NCI-H2029 (cell line): ENCODE measurements at regions not wholly inside any gene's neighbourhood (a gene's known extent, or its start where the extent isn't known, plus 50 kb on each side); places are given as distances from the start of the nearest gene placed in this dataset.
A peak's percentile ranks its signal among the peaks of the same experiment; 100 is the strongest.
"Not testable (repeated sequence)": the region's sequence is repeated elsewhere in the genome, so short reads cannot be mapped to it uniquely, and the experiment has no call there.

Source experiments
- DNase-seq: peaks from one replicate; lab custom pipeline; 2025; lab: John Stamatoyannopoulos, UW

- DNase-seq, result no peak
Observed at GRCh38 chr17:73895157-73895556, 250.9 kb upstream of the SDK2 start.

DNA sequence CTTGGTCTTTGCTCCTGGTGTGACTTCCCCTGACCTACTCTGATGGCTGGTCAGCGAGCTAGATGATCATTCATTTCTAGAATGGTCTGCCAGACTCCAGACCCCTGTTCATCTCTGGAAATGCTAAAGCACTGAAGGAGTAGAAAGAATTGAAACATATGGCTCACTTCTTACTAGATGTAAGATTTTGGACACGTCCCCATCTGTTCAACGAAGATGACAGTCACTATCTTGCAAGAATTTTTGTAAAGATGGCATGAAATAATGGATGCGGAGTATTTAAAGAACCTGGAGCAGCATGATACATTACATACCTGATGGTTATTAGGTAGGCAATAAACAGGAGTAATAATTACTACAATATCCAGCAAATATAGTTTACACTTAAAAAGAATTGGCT is 252.7 kb upstream of the SDK2 start:
- DNase-seq, result no peak

GRCh38 chr17:73899839-73900238 is 255.6 kb upstream of the SDK2 start:
- DNase-seq, result no peak

GRCh38 chr17:73900516-73900915 is 256.3 kb upstream of the SDK2 start:
- no peak for DNase-seq

DNA sequence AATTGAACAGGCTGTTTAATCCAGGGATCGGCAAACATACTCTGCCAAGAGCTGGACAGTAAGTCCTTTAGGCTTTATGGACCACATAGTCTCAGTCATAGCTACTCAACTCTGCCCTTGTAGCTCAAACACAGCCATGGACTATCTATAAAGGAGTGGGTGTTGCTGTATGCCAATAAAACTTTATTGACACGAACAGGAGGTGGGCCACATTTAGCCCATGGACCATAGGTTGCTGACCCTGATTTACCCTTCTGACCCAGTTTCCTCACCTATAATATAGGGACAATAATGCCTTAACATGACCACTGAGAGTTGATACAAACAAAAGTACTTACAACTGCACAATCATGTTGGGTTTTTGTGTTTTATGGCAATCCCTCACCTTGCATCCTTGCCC is 257.0 kb upstream of the SDK2 start:
- no peak for DNase-seq

DNA sequence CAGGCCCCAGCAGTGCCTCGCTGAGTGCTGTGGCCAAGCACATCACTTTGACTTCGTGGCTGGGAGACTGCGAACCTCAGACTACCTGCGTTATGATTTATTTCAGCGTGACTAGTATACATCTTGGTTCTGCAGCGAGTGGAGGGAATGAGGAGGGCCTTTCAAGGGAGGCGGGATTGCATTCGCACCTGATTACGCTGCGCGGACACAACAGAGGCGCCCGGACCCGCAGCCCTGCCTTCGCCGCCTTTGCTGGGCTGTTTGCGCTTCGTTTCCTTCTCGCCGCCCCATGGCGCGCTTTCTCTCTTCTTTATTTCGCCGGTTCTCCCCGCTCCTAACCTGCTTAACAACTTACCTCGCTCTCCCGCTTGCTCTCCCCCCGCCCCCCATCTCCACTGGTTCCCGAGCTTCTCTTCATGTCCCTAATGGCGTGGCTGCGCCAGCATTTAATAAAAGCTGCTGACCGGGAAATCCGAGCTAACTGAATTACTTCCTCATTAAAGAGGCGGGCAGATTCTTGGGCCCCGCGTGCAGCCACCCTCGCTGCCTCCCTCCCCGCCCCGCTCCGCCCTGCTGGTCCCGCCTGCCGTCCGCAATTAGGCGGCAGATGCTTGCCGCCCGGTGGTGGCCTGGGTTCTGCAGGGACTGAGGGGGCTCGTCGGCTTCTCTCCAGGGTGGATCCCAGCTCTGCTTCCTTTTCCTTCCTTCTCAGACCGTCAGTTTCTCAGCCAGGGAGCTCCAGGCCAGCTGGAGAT is 257.6 kb upstream of the SDK2 start:
- DNase-seq, result no peak

GRCh38 chr17:73902416-73903181 is 258.4 kb upstream of the SDK2 start:
- peak; percentile 32 for DNase-seq

DNA sequence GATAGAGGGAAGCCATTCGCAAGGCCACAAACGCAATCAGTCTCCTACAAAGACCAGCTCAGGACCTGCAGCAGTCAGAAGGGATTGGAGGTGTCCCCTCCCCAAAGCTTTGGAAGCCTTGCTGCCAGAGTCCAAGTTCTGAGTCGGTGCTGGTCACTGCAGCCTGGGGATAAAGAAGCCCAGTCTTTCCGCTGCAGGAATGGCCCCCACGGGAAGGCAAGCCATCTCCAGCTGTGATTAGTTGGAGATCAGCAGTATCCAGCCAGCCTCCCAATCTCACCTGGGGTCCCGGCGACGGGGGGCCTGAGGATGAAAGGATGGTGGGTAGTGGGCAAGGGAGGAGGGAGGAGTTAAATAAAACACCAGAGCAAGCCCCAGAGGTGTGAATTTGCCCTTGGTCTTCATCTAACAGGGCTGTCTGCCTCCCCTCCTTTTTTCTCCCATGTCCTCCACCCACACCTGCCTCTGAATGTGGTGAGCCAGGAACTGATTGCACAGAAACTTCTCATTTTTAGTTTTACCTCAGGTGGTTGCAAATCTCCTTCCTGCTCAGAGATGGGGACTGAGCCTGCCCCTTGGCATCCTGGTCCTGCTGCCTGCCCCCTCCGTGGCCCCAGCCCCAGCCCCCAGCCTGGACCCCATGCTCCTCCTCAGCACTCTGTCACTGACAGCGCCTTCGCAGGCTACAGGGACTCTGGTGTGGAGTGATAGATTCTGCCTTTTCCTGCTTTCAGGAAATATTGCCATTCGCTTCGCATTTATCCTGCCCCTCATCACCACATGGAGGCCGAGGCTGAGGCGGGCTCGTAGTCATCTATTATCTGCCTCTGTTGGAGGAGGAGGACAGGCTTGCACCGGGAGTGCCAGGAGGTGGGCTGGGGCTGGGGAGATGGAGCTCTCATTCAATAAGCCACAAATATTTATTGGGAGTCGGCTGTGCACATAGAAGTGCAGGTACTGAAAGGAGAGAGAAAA is 262.9 kb upstream of the SDK2 start:
- no peak for DNase-seq

GRCh38 chr17:73909186-73909585 is 264.9 kb upstream of the SDK2 start:
- DNase-seq, result no peak

DNA sequence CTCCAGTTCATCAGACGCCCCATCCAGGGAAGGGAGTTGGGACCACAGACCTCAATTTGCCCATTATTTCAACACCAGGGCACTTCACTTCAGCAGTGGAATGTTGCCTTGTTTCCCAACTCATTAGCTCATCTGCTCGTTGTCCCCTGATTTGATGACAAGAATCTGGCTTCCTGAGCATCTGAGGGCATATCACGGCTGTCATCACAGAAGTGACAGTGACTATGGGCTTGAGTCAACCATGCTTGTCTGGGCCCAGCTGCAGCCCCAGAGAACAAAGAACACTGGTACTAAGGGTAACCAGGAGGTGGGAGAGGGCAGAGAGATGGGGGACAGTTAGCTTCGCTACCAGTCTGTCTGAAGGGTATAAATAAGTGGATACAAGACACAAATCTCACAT is 266.0 kb upstream of the SDK2 start:
- no peak for DNase-seq

DNA sequence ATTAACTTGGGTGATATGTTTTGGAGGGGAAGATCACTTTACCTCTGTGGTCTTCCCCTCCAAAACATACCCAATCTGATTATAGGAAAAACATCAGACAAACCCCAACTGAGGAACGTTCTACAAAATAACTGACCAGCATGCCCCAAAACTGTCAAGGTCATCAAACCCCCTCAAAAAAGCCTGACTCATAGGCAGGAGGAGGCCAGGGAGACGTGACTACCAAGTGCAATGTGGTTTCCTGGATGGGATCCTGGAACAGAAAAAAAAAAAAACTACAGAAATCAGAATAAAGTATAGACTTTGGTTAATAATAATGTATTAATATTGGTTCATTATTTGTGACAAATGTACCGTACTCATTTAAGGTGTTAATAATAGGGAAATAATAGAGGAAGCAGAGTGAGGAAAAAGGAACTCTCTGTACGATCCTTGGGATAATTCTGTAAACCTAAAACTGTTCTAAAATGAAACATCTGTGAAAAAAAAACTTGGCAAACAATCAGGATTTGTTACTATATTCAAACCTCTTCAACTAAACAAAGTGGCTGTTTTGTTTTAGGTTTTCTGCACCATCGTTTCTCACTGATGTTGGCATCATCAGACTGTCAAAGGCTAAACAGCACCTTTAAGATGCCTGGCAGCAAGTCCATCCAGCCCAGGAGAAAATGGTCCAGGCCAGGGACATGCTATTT is 266.7 kb upstream of the SDK2 start:
- no peak for DNase-seq

GRCh38 chr17:73911726-73912372 is 267.6 kb upstream of the SDK2 start:
- DNase-seq, result no peak

GRCh38 chr17:73912373-73912746 is 268.1 kb upstream of the SDK2 start:
- no peak for DNase-seq

GRCh38 chr17:73914536-73915274 is 270.5 kb upstream of the SDK2 start:
- no peak for DNase-seq

DNA sequence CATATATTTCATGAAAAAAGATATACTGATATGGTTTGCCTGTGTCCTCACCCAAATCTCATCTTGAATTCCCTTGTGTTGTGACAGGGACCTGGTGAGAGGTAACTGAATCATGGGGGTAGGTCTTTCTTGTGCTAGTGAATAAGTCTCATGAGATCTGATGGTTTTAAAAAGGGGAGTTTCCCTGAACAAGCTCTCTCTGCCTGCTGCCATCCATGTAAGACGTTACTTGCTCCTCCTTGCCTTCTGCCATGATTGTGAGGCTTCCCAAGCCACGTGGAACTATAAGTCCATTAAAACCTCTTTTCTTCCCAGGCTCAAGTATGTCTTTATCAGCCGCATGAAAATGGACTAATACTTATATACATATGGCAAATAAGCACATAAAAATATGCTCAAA is 274.8 kb upstream of the SDK2 start:
- DNase-seq, result not testable (repeated sequence)

GRCh38 chr17:73921306-73921705 is 277.1 kb upstream of the SDK2 start:
- DNase-seq, result no peak

- no peak for DNase-seq
Observed at GRCh38 chr17:73924114-73924908, 279.2 kb upstream of the RPL38 start.

DNA sequence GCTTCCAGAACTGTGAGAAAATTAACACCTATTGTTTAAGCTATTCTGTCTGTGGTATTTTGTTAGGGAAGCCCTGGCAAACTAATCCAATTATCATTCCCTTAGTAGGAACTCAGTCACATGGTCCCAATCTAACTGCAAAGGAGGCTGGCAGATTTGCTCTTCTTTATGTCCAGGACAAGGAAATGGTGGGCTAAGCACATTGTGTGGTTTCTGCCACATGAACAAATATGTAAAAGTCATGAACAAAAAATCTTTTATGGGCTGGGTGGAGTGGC is 278.6 kb upstream of the RPL38 start:
- DNase-seq, result no peak

GRCh38 chr17:73929860-73930430 is 273.5 kb upstream of the RPL38 start:
- DNase-seq, result no peak
